ENCODE measurements at regions not wholly inside any gene's neighbourhood (a gene's known extent, or its start where the extent isn't known, plus 50 kb on each side); places are given as distances from the start of the nearest gene placed in this dataset.

DNA sequence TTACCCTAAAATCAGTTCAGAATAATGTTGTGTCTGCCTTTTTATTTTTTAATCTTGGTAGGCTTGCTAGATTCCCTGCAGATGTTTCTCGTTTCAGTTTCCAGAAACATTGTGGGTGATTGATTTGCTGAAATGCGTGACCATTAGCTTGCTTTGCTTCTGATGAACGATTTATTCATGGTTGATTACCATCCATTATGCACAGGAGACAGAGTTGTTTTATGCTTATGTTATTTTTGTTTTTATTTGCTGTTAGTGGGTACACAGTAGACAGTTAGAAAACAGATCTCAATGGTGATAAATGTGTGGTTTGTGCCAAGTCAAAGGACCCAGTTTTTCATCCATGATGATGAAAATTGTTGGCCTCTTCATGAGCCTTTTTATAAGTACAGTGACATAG is 455.6 kb upstream of the BOD1L1 start (continued):
- TF ChIP-seq PRDM6 (tag by site-specific recombination; IDR thresholded peaks at IDR 0.05): no peak

DNA sequence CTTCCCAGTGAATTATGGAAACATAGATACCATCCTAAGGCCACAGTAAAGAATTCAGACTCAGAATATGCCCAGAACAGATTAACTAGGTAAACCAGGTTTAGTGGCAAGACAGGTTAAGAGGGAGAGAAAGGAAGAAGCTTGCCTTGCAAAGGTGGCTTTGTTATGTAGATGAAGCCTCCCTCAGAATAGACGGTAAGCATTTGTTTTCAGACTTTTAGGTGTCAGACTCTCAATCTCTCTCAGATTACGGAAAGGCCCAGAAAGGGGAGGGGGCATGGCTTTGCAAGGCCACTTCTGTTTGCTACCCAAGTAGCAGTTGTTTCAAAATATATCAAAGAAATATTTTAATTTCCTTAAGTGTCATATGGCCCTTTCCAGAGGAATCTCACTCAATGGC is 457.1 kb upstream of the BOD1L1 start:
- ChIA-PET CTCF (no interaction called here), POLR2A (no interaction called here)
- Histone ChIP-seq H3K27ac (ENCODE audit: extremely low read depth, low read depth, low read length) (no peak overlapping the region), H3K9me3 (ENCODE audit: control insufficient read depth, insufficient read depth, low read depth, low read length) (no peaks in the 10 kb centered on the region), H3K4me1 (ENCODE audit: control insufficient read depth, insufficient read depth, low read length) (no peaks in the 10 kb centered on the region), H3K36me3 (ENCODE audit: control insufficient read depth in 2 of 2, insufficient read depth in 1 of 2, low read length in 2 of 2) (no peaks in the 10 kb centered on the region), H3K4me3 (ENCODE audit: low read depth, low read length) (no peak overlapping the region)
- TF ChIP-seq ZSCAN30 (tag by site-specific recombination; IDR thresholded peaks at IDR 0.05) (no peak), ZNF169 (tag by site-specific recombination; IDR thresholded peaks at IDR 0.05) (no peak), ZNF660 (tag by site-specific recombination; IDR thresholded peaks at IDR 0.05) (no peak), ZNF23 (tag by site-specific recombination; IDR thresholded peaks at IDR 0.05; ENCODE audit: borderline replicate concordance) (no peak), RBAK (tag by site-specific recombination; IDR thresholded peaks at IDR 0.05) (no peak)

DNA sequence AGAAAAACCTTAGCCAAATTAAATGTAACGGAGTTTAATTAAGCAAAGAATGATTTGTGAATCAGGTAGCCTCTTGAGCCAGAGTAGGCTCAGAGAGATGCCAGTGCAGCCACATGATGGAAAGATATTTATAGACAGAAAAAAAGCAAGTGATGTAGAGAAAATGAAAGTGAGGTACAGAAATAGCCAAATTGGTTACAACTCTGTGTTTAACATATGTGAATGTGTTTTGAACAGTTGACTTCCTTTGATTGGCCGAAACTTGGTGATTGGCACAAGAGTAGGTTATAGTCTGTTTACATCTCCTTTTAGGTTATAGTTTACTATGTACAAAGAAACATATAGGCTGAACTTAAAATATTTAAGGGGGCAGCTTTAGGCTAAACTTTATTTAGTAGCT is 459.9 kb upstream of the BOD1L1 start:
- H3K27ac ChIP-seq (ENCODE audit: extremely low read depth, low read depth, low read length): no peak overlapping the region
- no peak overlapping the region for H3K4me3 ChIP-seq (ENCODE audit: low read depth, low read length)
- ChIA-PET POLR2A (no interaction called here), CTCF (interaction anchor here (0.7 kb wide), 1 partner anchor 435 kb away, joined by 4 read pairs; no protein-coding TSS in a partner anchor)
- no peaks in the 10 kb centered on the region for H3K9me3 ChIP-seq (ENCODE audit: control insufficient read depth, insufficient read depth, low read depth, low read length)
- TF ChIP-seq ZSCAN23 (tag by site-specific recombination; IDR thresholded peaks at IDR 0.05) (no peak), ZNF140 (tag by site-specific recombination; IDR thresholded peaks at IDR 0.05) (no peak), ZNF548 (tag by site-specific recombination; IDR thresholded peaks at IDR 0.05) (no peak), ZNF248 (tag by site-specific recombination; IDR thresholded peaks at IDR 0.05) (no peak), ZIC2 (tag by site-specific recombination; IDR thresholded peaks at IDR 0.05) (no peak)
- no peaks in the 10 kb centered on the region for H3K4me1 ChIP-seq (ENCODE audit: control insufficient read depth, insufficient read depth, low read length)
- H3K36me3 ChIP-seq (ENCODE audit: control insufficient read depth in 2 of 2, insufficient read depth in 1 of 2, low read length in 2 of 2): no peaks in the 10 kb centered on the region

DNA sequence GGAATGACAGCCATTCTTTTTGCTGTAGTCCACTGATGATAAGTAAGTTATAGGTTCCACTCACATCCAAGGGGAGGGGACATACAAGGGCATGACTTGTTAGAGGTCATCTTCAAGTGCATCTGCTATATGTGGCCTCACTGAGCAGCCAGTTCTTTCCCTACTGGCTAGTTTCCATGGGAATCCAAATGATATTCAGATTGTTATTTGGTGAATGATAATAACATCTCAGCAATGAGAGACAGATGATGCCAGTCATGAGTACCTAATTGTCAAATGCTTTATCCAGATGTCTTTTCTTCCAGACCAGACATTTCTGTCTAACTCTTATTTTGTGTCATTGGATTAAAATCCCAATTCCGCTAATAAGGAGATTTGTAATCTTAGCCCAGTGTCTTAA is 460.4 kb upstream of the BOD1L1 start:
- Histone ChIP-seq H3K9me3 (ENCODE audit: control insufficient read depth, insufficient read depth, low read depth, low read length) (no peaks in the 10 kb centered on the region), H3K27ac (ENCODE audit: extremely low read depth, low read depth, low read length) (no peak overlapping the region), H3K4me3 (ENCODE audit: low read depth, low read length) (no peak overlapping the region), H3K36me3 (ENCODE audit: control insufficient read depth in 2 of 2, insufficient read depth in 1 of 2, low read length in 2 of 2) (no peaks in the 10 kb centered on the region), H3K4me1 (ENCODE audit: control insufficient read depth, insufficient read depth, low read length) (no peaks in the 10 kb centered on the region)
- POLR2A ChIA-PET: no interaction called here
- no peak for TF ChIP-seq ZNF530 (tag by site-specific recombination; IDR thresholded peaks at IDR 0.05; ENCODE audit: low read depth)
- TF ChIP-seq ZNF248 (tag by site-specific recombination; IDR thresholded peaks at IDR 0.05): no peak
- TF ChIP-seq SCRT1 (tag by site-specific recombination; IDR thresholded peaks at IDR 0.05; ENCODE audit: borderline replicate concordance): no peak
- no peak for TF ChIP-seq ZNF416 (tag by site-specific recombination; IDR thresholded peaks at IDR 0.05)
- TF ChIP-seq ZNF174 (tag by site-specific recombination; IDR thresholded peaks at IDR 0.05): no peak
- no peak for TF ChIP-seq ZNF138 (tag by site-specific recombination; IDR thresholded peaks at IDR 0.05; ENCODE audit: borderline replicate concordance)
- TF ChIP-seq, protein P1, sequence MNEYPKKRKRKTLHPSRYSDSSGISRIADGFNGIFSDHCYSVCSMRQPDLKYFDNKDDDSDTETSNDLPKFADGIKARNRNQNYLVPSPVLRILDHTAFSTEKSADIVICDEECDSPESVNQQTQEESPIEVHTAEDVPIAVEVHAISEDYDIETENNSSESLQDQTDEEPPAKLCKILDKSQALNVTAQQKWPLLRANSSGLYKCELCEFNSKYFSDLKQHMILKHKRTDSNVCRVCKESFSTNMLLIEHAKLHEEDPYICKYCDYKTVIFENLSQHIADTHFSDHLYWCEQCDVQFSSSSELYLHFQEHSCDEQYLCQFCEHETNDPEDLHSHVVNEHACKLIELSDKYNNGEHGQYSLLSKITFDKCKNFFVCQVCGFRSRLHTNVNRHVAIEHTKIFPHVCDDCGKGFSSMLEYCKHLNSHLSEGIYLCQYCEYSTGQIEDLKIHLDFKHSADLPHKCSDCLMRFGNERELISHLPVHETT (tag by site-specific recombination; IDR thresholded peaks at IDR 0.05): no peak
- TF ChIP-seq ZNF146 (tag by site-specific recombination; IDR thresholded peaks at IDR 0.05): no peak
- no peak for TF ChIP-seq ZNF292 (tag by site-specific recombination; IDR thresholded peaks at IDR 0.05; ENCODE audit: borderline replicate concordance, low read depth)
- TF ChIP-seq PRDM10 (tag by site-specific recombination; IDR thresholded peaks at IDR 0.05): no peak
- TF ChIP-seq, protein P2, sequence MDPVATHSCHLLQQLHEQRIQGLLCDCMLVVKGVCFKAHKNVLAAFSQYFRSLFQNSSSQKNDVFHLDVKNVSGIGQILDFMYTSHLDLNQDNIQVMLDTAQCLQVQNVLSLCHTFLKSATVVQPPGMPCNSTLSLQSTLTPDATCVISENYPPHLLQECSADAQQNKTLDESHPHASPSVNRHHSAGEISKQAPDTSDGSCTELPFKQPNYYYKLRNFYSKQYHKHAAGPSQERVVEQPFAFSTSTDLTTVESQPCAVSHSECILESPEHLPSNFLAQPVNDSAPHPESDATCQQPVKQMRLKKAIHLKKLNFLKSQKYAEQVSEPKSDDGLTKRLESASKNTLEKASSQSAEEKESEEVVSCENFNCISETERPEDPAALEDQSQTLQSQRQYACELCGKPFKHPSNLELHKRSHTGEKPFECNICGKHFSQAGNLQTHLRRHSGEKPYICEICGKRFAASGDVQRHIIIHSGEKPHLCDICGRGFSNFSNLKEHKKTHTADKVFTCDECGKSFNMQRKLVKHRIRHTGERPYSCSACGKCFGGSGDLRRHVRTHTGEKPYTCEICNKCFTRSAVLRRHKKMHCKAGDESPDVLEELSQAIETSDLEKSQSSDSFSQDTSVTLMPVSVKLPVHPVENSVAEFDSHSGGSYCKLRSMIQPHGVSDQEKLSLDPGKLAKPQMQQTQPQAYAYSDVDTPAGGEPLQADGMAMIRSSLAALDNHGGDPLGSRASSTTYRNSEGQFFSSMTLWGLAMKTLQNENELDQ (tag by site-specific recombination; IDR thresholded peaks at IDR 0.05; ENCODE audit: low read depth): no peak
- CTCF ChIA-PET: interaction anchor here (0.7 kb wide), 1 partner anchor 435 kb away, joined by 4 read pairs; no protein-coding TSS in a partner anchor

Measured in HEK293 (cell line).